ENCODE measurements at regions not wholly inside any gene's neighbourhood (a gene's known extent, or its start where the extent isn't known, plus 50 kb on each side); places are given as distances from the start of the nearest gene placed in this dataset.
"Not testable (repeated sequence)": the region's sequence is repeated elsewhere in the genome, so short reads cannot be mapped to it uniquely, and the experiment has no call there.

GRCh38 chr2:58720770-58721697 is 479.9 kb upstream of the FANCL start:
- no peak for DNase-seq

- DNase-seq: no peak
Observed at GRCh38 chr2:58720033-58720769, 479.1 kb upstream of the FANCL start.

GRCh38 chr2:58715344-58715743 is 474.2 kb upstream of the FANCL start:
- DNase-seq: no peak

GRCh38 chr2:58714238-58714637 is 473.1 kb upstream of the FANCL start:
- no peak for DNase-seq

- DNase-seq: no peak
Observed at GRCh38 chr2:58710795-58711279, 469.7 kb upstream of the FANCL start.

GRCh38 chr2:58709687-58710354 is 468.7 kb upstream of the FANCL start:
- no peak for DNase-seq

GRCh38 chr2:58709274-58709673 is 468.1 kb upstream of the FANCL start:
- DNase-seq: no peak

- DNase-seq: no peak
Observed at GRCh38 chr2:58708565-58708964, 467.4 kb upstream of the FANCL start.

GRCh38 chr2:58702302-58702885 is 461.3 kb upstream of the FANCL start:
- no peak for DNase-seq

- DNase-seq: no peak
Observed at GRCh38 chr2:58701688-58702301, 460.7 kb upstream of the FANCL start.

- no peak for DNase-seq
Observed at GRCh38 chr2:58700591-58700990, 459.5 kb upstream of the FANCL start.

GRCh38 chr2:58699411-58699810 is 458.3 kb upstream of the FANCL start:
- DNase-seq: no peak

- no peak for DNase-seq
Observed at GRCh38 chr2:58698620-58699019, 457.5 kb upstream of the FANCL start.

GRCh38 chr2:58694114-58694513 is 453.0 kb upstream of the FANCL start:
- DNase-seq: not testable (repeated sequence)

GRCh38 chr2:58691041-58691440 is 449.9 kb upstream of the FANCL start:
- DNase-seq: not testable (repeated sequence)

- no peak for DNase-seq
Observed at GRCh38 chr2:58688813-58689212, 447.7 kb upstream of the FANCL start.

GRCh38 chr2:58686776-58687175 is 445.7 kb upstream of the FANCL start:
- DNase-seq: no peak

GRCh38 chr2:58680755-58681310 is 439.7 kb upstream of the FANCL start:
- no peak for DNase-seq

- DNase-seq: no peak
Observed at GRCh38 chr2:58677748-58678147, 436.6 kb upstream of the FANCL start.

- DNase-seq: no peak
Observed at GRCh38 chr2:58671675-58672074, 430.6 kb upstream of the FANCL start.

- DNase-seq: no peak
Observed at GRCh38 chr2:58669998-58670397, 428.9 kb upstream of the FANCL start.

- no peak for DNase-seq
Observed at GRCh38 chr2:58667137-58667774, 426.1 kb upstream of the FANCL start.
